ENCODE measurements at regions not wholly inside any gene's neighbourhood (a gene's known extent, or its start where the extent isn't known, plus 50 kb on each side); places are given as distances from the start of the nearest gene placed in this dataset.

- no peaks in the 10 kb centered on the region for H3K36me3 ChIP-seq (ENCODE audit: insufficient read depth, low read length)
Observed at GRCh38 chr21:31409831-31410487, 65.9 kb upstream of the TIAM1 start.

GRCh38 chr21:31408301-31409088, 64.4 kb upstream of the TIAM1 start:
- no peaks in the 10 kb centered on the region for H3K36me3 ChIP-seq (ENCODE audit: insufficient read depth, low read length)
- no peak overlapping the region for H3K4me2 ChIP-seq (ENCODE audit: insufficient read depth, low read length)
- no peaks in the 10 kb centered on the region for H3K27me3 ChIP-seq (ENCODE audit: insufficient read depth, low read length)
- H3K4me3 ChIP-seq (ENCODE audit: insufficient read depth, low read length) = no peak overlapping the region
- H3K9me3 ChIP-seq (ENCODE audit: low read depth, low read length) = no peaks in the 10 kb centered on the region
- no peak for DNase-seq (ENCODE audit: insufficient read length, low spot score, missing footprints)
- H3K27ac ChIP-seq (ENCODE audit: low read depth, low read length) = no peak overlapping the region
- TF ChIP-seq CTCF (IDR thresholded peaks at IDR 0.05; ENCODE audit: extremely low read depth, low read depth, low read length) = no peak
- no peaks in the 10 kb centered on the region for H3K79me2 ChIP-seq (ENCODE audit: insufficient read depth, low read length)
- H3K4me1 ChIP-seq (ENCODE audit: insufficient read depth, low read length) = peaks cover 5% of the 10 kb centered on the region
- H2AFZ ChIP-seq (ENCODE audit: low read length) = no peak overlapping the region
- no peaks in the 10 kb centered on the region for H4K20me1 ChIP-seq (ENCODE audit: insufficient read depth, low read length)

More at GRCh38 chr21:31409831-31410487, 65.9 kb upstream of the TIAM1 start:
- H2AFZ ChIP-seq (ENCODE audit: low read length) = no peak overlapping the region
- DNase-seq (ENCODE audit: insufficient read length, low spot score, missing footprints) = no peak
- TF ChIP-seq CTCF (IDR thresholded peaks at IDR 0.05; ENCODE audit: extremely low read depth, low read depth, low read length) = no peak
- H3K79me2 ChIP-seq (ENCODE audit: insufficient read depth, low read length) = no peaks in the 10 kb centered on the region
- no peaks in the 10 kb centered on the region for H3K27me3 ChIP-seq (ENCODE audit: insufficient read depth, low read length)
- no peak overlapping the region for H3K27ac ChIP-seq (ENCODE audit: low read depth, low read length)
- peaks cover 5% of the 10 kb centered on the region for H3K4me1 ChIP-seq (ENCODE audit: insufficient read depth, low read length)
- H3K9me3 ChIP-seq (ENCODE audit: low read depth, low read length) = no peaks in the 10 kb centered on the region
- H4K20me1 ChIP-seq (ENCODE audit: insufficient read depth, low read length) = no peaks in the 10 kb centered on the region
- no peak overlapping the region for H3K4me3 ChIP-seq (ENCODE audit: insufficient read depth, low read length)
- H3K4me2 ChIP-seq (ENCODE audit: insufficient read depth, low read length) = no peak overlapping the region

GRCh38 chr21:31406510-31406909, 62.4 kb upstream of the TIAM1 start:
- H3K9me3 ChIP-seq (ENCODE audit: low read depth, low read length) = no peaks in the 10 kb centered on the region
- TF ChIP-seq CTCF (IDR thresholded peaks at IDR 0.05; ENCODE audit: extremely low read depth, low read depth, low read length) = no peak
- H3K36me3 ChIP-seq (ENCODE audit: insufficient read depth, low read length) = no peaks in the 10 kb centered on the region
- H3K27me3 ChIP-seq (ENCODE audit: insufficient read depth, low read length) = no peaks in the 10 kb centered on the region
- H2AFZ ChIP-seq (ENCODE audit: low read length) = no peak overlapping the region
- no peaks in the 10 kb centered on the region for H3K79me2 ChIP-seq (ENCODE audit: insufficient read depth, low read length)
- no peak for DNase-seq (ENCODE audit: insufficient read length, low spot score, missing footprints)
- no peak overlapping the region for H3K4me3 ChIP-seq (ENCODE audit: insufficient read depth, low read length)
- no peak overlapping the region for H3K4me2 ChIP-seq (ENCODE audit: insufficient read depth, low read length)
- H4K20me1 ChIP-seq (ENCODE audit: insufficient read depth, low read length) = no peaks in the 10 kb centered on the region
- peaks cover 5% of the 10 kb centered on the region for H3K4me1 ChIP-seq (ENCODE audit: insufficient read depth, low read length)
- H3K27ac ChIP-seq (ENCODE audit: low read depth, low read length) = no peak overlapping the region

- TF ChIP-seq CTCF (IDR thresholded peaks at IDR 0.05; ENCODE audit: extremely low read depth, low read depth, low read length) = no peak
- H3K79me2 ChIP-seq (ENCODE audit: insufficient read depth, low read length) = no peaks in the 10 kb centered on the region
- no peaks in the 10 kb centered on the region for H3K27me3 ChIP-seq (ENCODE audit: insufficient read depth, low read length)
- H3K4me1 ChIP-seq (ENCODE audit: insufficient read depth, low read length) = peaks cover 5% of the 10 kb centered on the region
- no peak overlapping the region for H3K4me3 ChIP-seq (ENCODE audit: insufficient read depth, low read length)
- no peak overlapping the region for H2AFZ ChIP-seq (ENCODE audit: low read length)
- no peak overlapping the region for H3K4me2 ChIP-seq (ENCODE audit: insufficient read depth, low read length)
- H4K20me1 ChIP-seq (ENCODE audit: insufficient read depth, low read length) = no peaks in the 10 kb centered on the region
- no peaks in the 10 kb centered on the region for H3K9me3 ChIP-seq (ENCODE audit: low read depth, low read length)
- H3K27ac ChIP-seq (ENCODE audit: low read depth, low read length) = no peak overlapping the region
- H3K36me3 ChIP-seq (ENCODE audit: insufficient read depth, low read length) = no peaks in the 10 kb centered on the region
- DNase-seq (ENCODE audit: insufficient read length, low spot score, missing footprints) = no peak
Observed at GRCh38 chr21:31405604-31406003, 61.5 kb upstream of the TIAM1 start.
